Immature natural killer cell (primary cell): ENCODE measurements at regions not wholly inside any gene's neighbourhood (a gene's known extent, or its start where the extent isn't known, plus 50 kb on each side); places are given as distances from the start of the nearest gene placed in this dataset.

ENCODE experiments used
- DNase-seq, 3 donors: peaks; one replicate each; pipeline ENCODE4 v3.0.0; 2022; ENCODE audit warnings: mixed read lengths in 1 of 3
- H3K27ac Mint-ChIP-seq, 6 donors: one replicate each; pipeline ENCODE4 v1.8.0; 2020; ENCODE audit warnings: mixed read lengths in 6 of 6, mild to moderate bottlenecking in 5 of 6, inconsistent platforms in 4 of 6, moderate library complexity in 3 of 6
- H3K27me3 Mint-ChIP-seq, 3 donors: one replicate each; pipeline ENCODE4 v1.8.0; 2020 to 2021; ENCODE audit warnings: low read depth in 3 of 3, mild to moderate bottlenecking in 3 of 3, mixed read lengths in 3 of 3, moderate library complexity in 3 of 3, inconsistent platforms in 1 of 3
- H3K36me3 Mint-ChIP-seq, 3 donors: one replicate each; pipeline ENCODE4 v1.8.0; 2020; ENCODE audit warnings: mixed read lengths in 3 of 3, inconsistent platforms in 2 of 3, mild to moderate bottlenecking in 2 of 3
- H3K4me1 Mint-ChIP-seq, 2 donors: one replicate each; pipeline ENCODE4 v1.8.0; 2020; ENCODE audit warnings: inconsistent platforms in 2 of 2, mild to moderate bottlenecking in 2 of 2, mixed read lengths in 2 of 2, moderate library complexity in 1 of 2
- H3K4me3 Mint-ChIP-seq, 5 donors: one replicate each; pipeline ENCODE4 v1.8.0; 2020; ENCODE audit warnings: mild to moderate bottlenecking in 5 of 5, mixed read lengths in 5 of 5, inconsistent platforms in 3 of 5, moderate library complexity in 3 of 5
- H3K9me3 Mint-ChIP-seq, 6 donors: one replicate each; pipeline ENCODE4 v1.8.0; 2020; ENCODE audit warnings: mild to moderate bottlenecking in 6 of 6, mixed read lengths in 6 of 6, inconsistent platforms in 4 of 6, moderate library complexity in 3 of 6

GRCh38 chr1:219794085-219794743 is 134.1 kb downstream of the SLC30A10 start:
- Mint-ChIP-seq H3K4me1 (no peaks in the 10 kb centered on the region), H3K9me3 (peaks cover 0 to 6% (median 0%) of the 10 kb centered on the region in 6 donors), H3K27me3 (peaks cover 0 to 2% (median 0%) of the 10 kb centered on the region in 3 donors), H3K36me3 (no peaks in the 10 kb centered on the region), H3K4me3 (no peak overlapping the region), H3K27ac (no peak overlapping the region)
- no peak for DNase-seq

GRCh38 chr1:219792337-219793021 is 135.9 kb downstream of the SLC30A10 start:
- H3K4me3 Mint-ChIP-seq, result no peak overlapping the region
- no peaks in the 10 kb centered on the region for H3K36me3 Mint-ChIP-seq

GRCh38 chr1:219791766-219792165 is 136.6 kb downstream of the SLC30A10 start:
- no peak overlapping the region for H3K4me3 Mint-ChIP-seq
- H3K36me3 Mint-ChIP-seq, result no peaks in the 10 kb centered on the region
- H3K27me3 Mint-ChIP-seq, result peaks cover 0 to 2% (median 0%) of the 10 kb centered on the region in 3 donors

More at GRCh38 chr1:219792337-219793021, 135.9 kb downstream of the SLC30A10 start:
- H3K27ac Mint-ChIP-seq, result no peak overlapping the region
- H3K4me1 Mint-ChIP-seq, result no peaks in the 10 kb centered on the region
- H3K9me3 Mint-ChIP-seq, result peaks cover 0 to 6% (median 0%) of the 10 kb centered on the region in 6 donors
- DNase-seq, result no peak
- peaks cover 0 to 2% (median 0%) of the 10 kb centered on the region in 3 donors for H3K27me3 Mint-ChIP-seq

GRCh38 chr1:219790834-219791615 is 137.3 kb downstream of the SLC30A10 start:
- no peak for DNase-seq
- no peaks in the 10 kb centered on the region for H3K36me3 Mint-ChIP-seq
- H3K27me3 Mint-ChIP-seq, result peaks cover 0 to 2% (median 0%) of the 10 kb centered on the region in 3 donors
- H3K4me1 Mint-ChIP-seq, result no peaks in the 10 kb centered on the region
- peaks cover 0 to 6% (median 0%) of the 10 kb centered on the region in 6 donors for H3K9me3 Mint-ChIP-seq
- no peak overlapping the region for H3K27ac Mint-ChIP-seq
- no peak overlapping the region for H3K4me3 Mint-ChIP-seq

More at GRCh38 chr1:219791766-219792165, 136.6 kb downstream of the SLC30A10 start:
- no peaks in the 10 kb centered on the region for H3K4me1 Mint-ChIP-seq
- no peak for DNase-seq
- H3K27ac Mint-ChIP-seq, result no peak overlapping the region
- H3K9me3 Mint-ChIP-seq, result peaks cover 0 to 6% (median 0%) of the 10 kb centered on the region in 6 donors

- peaks cover 0 to under 1% (median 0%) of the 10 kb centered on the region in 3 donors for H3K27me3 Mint-ChIP-seq
Measured at GRCh38 chr1:219788700-219789099, 139.7 kb downstream of the SLC30A10 start.

GRCh38 chr1:219788091-219788490 is 140.3 kb downstream of the SLC30A10 start:
- Mint-ChIP-seq H3K27ac (no peak overlapping the region), H3K4me1 (peaks cover 2 to 8% of the 10 kb centered on the region in 2 donors), H3K36me3 (no peaks in the 10 kb centered on the region), H3K4me3 (no peak overlapping the region), H3K9me3 (peaks cover 0 to 10% (median 2%) of the 10 kb centered on the region in 6 donors), H3K27me3 (no peaks in the 10 kb centered on the region)
- no peak for DNase-seq

More at GRCh38 chr1:219788700-219789099, 139.7 kb downstream of the SLC30A10 start:
- Mint-ChIP-seq H3K27ac (no peak overlapping the region), H3K4me3 (no peak overlapping the region), H3K4me1 (peaks cover 2 to 8% of the 10 kb centered on the region in 2 donors), H3K36me3 (no peaks in the 10 kb centered on the region), H3K9me3 (peaks cover 0 to 7% (median 1%) of the 10 kb centered on the region in 6 donors)
- no peak for DNase-seq

GRCh38 chr1:219784660-219785381 is 143.5 kb downstream of the SLC30A10 start:
- Mint-ChIP-seq H3K27me3 (peaks cover 0 to 3% (median 0%) of the 10 kb centered on the region in 3 donors), H3K4me3 (no peak overlapping the region), H3K9me3 (peaks cover 0 to 10% (median 5%) of the 10 kb centered on the region in 6 donors), H3K27ac (no peak overlapping the region), H3K36me3 (no peaks in the 10 kb centered on the region), H3K4me1 (peaks cover 2 to 8% of the 10 kb centered on the region in 2 donors)
- no peak for DNase-seq

GRCh38 chr1:219783605-219784235 is 144.6 kb downstream of the SLC30A10 start:
- no peak for DNase-seq
- no peak overlapping the region for H3K27ac Mint-ChIP-seq
- H3K27me3 Mint-ChIP-seq, result peaks cover 0 to 3% (median 0%) of the 10 kb centered on the region in 3 donors
- peaks cover 0 to 10% (median 5%) of the 10 kb centered on the region in 6 donors for H3K9me3 Mint-ChIP-seq
- no peaks in the 10 kb centered on the region for H3K36me3 Mint-ChIP-seq
- H3K4me3 Mint-ChIP-seq, result no peak overlapping the region
- H3K4me1 Mint-ChIP-seq, result peaks cover 2 to 8% of the 10 kb centered on the region in 2 donors

- peaks cover 0 to 3% (median 0%) of the 10 kb centered on the region in 3 donors for H3K27me3 Mint-ChIP-seq
- H3K4me3 Mint-ChIP-seq, result no peak overlapping the region
- peaks cover 0 to 10% (median 5%) of the 10 kb centered on the region in 6 donors for H3K9me3 Mint-ChIP-seq
- peaks cover 2 to 8% of the 10 kb centered on the region in 2 donors for H3K4me1 Mint-ChIP-seq
- H3K27ac Mint-ChIP-seq, result no peak overlapping the region
- no peak for DNase-seq
- no peaks in the 10 kb centered on the region for H3K36me3 Mint-ChIP-seq
Measured at GRCh38 chr1:219782929-219783328, 145.4 kb downstream of the SLC30A10 start.

- Mint-ChIP-seq H3K27me3 (peaks cover 0 to 3% (median 0%) of the 10 kb centered on the region in 3 donors), H3K4me3 (no peak overlapping the region), H3K9me3 (peaks cover 0 to 10% (median 5%) of the 10 kb centered on the region in 6 donors), H3K36me3 (no peaks in the 10 kb centered on the region), H3K27ac (no peak overlapping the region), H3K4me1 (peaks cover 2 to 8% of the 10 kb centered on the region in 2 donors)
- DNase-seq, result no peak
Measured at GRCh38 chr1:219782311-219782710, 146.0 kb downstream of the SLC30A10 start.

GRCh38 chr1:219781491-219781890 is 146.9 kb downstream of the SLC30A10 start:
- Mint-ChIP-seq H3K27me3 (peaks cover 0 to 3% (median 0%) of the 10 kb centered on the region in 3 donors), H3K36me3 (no peaks in the 10 kb centered on the region), H3K9me3 (peaks cover 0 to 10% (median 6%) of the 10 kb centered on the region in 6 donors), H3K4me1 (peaks cover 2 to 8% of the 10 kb centered on the region in 2 donors), H3K4me3 (no peak overlapping the region), H3K27ac (no peak overlapping the region)
- DNase-seq, result no peak

GRCh38 chr1:219778793-219779369 is 149.5 kb downstream of the SLC30A10 start:
- Mint-ChIP-seq H3K4me3 (no peak overlapping the region), H3K27me3 (peaks cover 0 to 3% (median 0%) of the 10 kb centered on the region in 3 donors), H3K27ac (no peak overlapping the region), H3K9me3 (peaks cover 0 to 12% (median 4%) of the 10 kb centered on the region in 6 donors), H3K36me3 (no peaks in the 10 kb centered on the region), H3K4me1 (no peaks in the 10 kb centered on the region)
- no peak for DNase-seq
